ENCODE measurements at regions not wholly inside any gene's neighbourhood (a gene's known extent, or its start where the extent isn't known, plus 50 kb on each side); places are given as distances from the start of the nearest gene placed in this dataset.

GRCh38 chr6:4322846-4323309 is 187.5 kb upstream of the ECI2 start:
- no peak for TF ChIP-seq CTCF (conservative IDR thresholded peaks at IDR 0.05)
- TF ChIP-seq ZFX (IDR thresholded peaks at IDR 0.05), result no peak
